Psoas muscle (tissue), 7 donors: ENCODE measurements at regions not wholly inside any gene's neighbourhood (a gene's known extent, or its start where the extent isn't known, plus 50 kb on each side); places are given as distances from the start of the nearest gene placed in this dataset.

Experiments
- ATAC-seq, 4 donors: fragments of 200-7000 bp; cut with Tn5 transposase; one replicate each; pipeline ENCODE4 v1.9.1; 2020; ENCODE audit warnings: moderate library complexity in 3 of 4, mild to moderate bottlenecking in 2 of 4
- DNase-seq, 2 donors: peaks; one replicate each; pipeline ENCODE4 v3.0.0-alpha.2; 2020
- H3K27ac ChIP-seq: fragments of 200-600 bp; one replicate; pipeline ENCODE4 v1.8.0; 2022
- H3K27me3 ChIP-seq, 3 donors: fragments of 200-600 bp in 1 of 3; one replicate each; pipeline versions ENCODE4 v1.6.1 to v1.8.0; 2013 to 2022; ENCODE audit warnings: low read length in 2 of 3, mild to moderate bottlenecking in 2 of 3, moderate library complexity in 1 of 3; ENCODE audit not compliant: insufficient read depth in 3 of 3
- H3K36me3 ChIP-seq, 2 donors: fragments of 200-600 bp in 1 of 2; one replicate each; pipeline versions ENCODE4 v1.6.1 to v1.8.0; 2013 to 2022; ENCODE audit warnings: low read depth in 1 of 2, mild to moderate bottlenecking in 1 of 2, moderate library complexity in 1 of 2; ENCODE audit not compliant: insufficient read depth in 1 of 2
- H3K4me1 ChIP-seq: fragments of 200-600 bp; one replicate; pipeline ENCODE4 v1.8.0; 2022
- H3K4me3 ChIP-seq: fragments of 200-600 bp; one replicate; pipeline ENCODE4 v1.8.0; 2022; ENCODE audit warnings: mild to moderate bottlenecking
- H3K9me3 ChIP-seq: fragments of 200-600 bp; one replicate; pipeline ENCODE4 v1.8.0; 2022
- WGBS, 3 donors: extraction: QIAGEN DNeasy Blood & Tissue Kit; methylation state at CpG; one replicate each; pipeline versions ENCODE4 v1.1.6 to v1.1.7; 2013; 5-methylcytosine and 5-hydroxymethylcytosine counted together
- intact Hi-C, 2 donors: fragments of 100-400 bp; cut with DNase I; formaldehyde crosslinking; loops; one replicate each; pipeline versions ENCODE4 v1.11.0 to v1.14.2; 2022
- TF ChIP-seq, protein P1 (sequence below): fragments of 200-600 bp; IDR thresholded peaks from one replicate; pipeline ENCODE4 v1.8.0; 2022; ENCODE audit warnings: antibody characterized with exemption
- donor health status: healthy with polysubstance abuse.
- donor health status: DM: no; HTN: no; CAD: no; lungs with moderate emphysema.
- donor health status: Bipolar disorder and iron deficiency.
- donor health status: healthy.
- donor health status: DM: yes; HTN: yes; CAD: no.
- donor health status: DM: no; HTN: no; CAD: no.
- donor health status: DM: yes; HTN: yes; CAD: no.

- no peaks in the 10 kb centered on the region for H3K4me1 ChIP-seq
- WGBS, 3 donors = 73 to 78% (median 76%) methylated on average over 12 of the region's 12 CpGs
- intact Hi-C loops = no loop called here
- TF ChIP-seq, protein P1, sequence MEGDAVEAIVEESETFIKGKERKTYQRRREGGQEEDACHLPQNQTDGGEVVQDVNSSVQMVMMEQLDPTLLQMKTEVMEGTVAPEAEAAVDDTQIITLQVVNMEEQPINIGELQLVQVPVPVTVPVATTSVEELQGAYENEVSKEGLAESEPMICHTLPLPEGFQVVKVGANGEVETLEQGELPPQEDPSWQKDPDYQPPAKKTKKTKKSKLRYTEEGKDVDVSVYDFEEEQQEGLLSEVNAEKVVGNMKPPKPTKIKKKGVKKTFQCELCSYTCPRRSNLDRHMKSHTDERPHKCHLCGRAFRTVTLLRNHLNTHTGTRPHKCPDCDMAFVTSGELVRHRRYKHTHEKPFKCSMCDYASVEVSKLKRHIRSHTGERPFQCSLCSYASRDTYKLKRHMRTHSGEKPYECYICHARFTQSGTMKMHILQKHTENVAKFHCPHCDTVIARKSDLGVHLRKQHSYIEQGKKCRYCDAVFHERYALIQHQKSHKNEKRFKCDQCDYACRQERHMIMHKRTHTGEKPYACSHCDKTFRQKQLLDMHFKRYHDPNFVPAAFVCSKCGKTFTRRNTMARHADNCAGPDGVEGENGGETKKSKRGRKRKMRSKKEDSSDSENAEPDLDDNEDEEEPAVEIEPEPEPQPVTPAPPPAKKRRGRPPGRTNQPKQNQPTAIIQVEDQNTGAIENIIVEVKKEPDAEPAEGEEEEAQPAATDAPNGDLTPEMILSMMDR = no peak
- ATAC-seq (no peak), DNase-seq (no peak)
- no peaks in the 10 kb centered on the region for H3K36me3 ChIP-seq
- no peaks in the 10 kb centered on the region for H3K9me3 ChIP-seq
- H3K27ac ChIP-seq = no peak overlapping the region
- H3K27me3 ChIP-seq = no peaks in the 10 kb centered on the region
- H3K4me3 ChIP-seq = no peak overlapping the region
Observed at GRCh38 chr3:193800138-193801043, 207.4 kb downstream of the OPA1 start.

DNA sequence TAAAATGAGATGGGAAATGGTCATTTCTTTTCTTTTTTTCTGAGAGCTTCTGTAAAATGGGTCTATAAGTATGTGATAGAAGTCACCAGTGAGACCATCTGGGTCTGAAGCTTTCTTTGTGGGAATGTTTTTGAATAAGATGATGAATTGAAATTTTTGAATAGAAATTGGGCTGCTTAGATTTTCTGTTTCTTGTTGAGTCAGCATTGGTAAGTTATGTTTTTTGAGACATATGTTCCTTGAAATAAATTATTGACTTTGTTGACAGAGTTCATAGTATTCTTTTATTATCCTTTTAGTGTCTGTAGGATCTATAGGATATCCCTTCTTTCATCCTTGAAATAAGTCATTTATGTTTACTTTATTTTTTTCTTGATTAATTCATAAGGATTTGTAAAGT lies 208.1 kb downstream of the OPA1 start:
- intact Hi-C loops = no loop called here
- Histone ChIP-seq H3K27me3 (no peaks in the 10 kb centered on the region), H3K9me3 (no peaks in the 10 kb centered on the region), H3K27ac (no peak overlapping the region), H3K36me3 (no peaks in the 10 kb centered on the region), H3K4me3 (no peak overlapping the region), H3K4me1 (peaks cover 5% of the 10 kb centered on the region)
- no peak for DNase-seq
- ATAC-seq = no peak
- TF ChIP-seq, protein P1 = no peak

DNA sequence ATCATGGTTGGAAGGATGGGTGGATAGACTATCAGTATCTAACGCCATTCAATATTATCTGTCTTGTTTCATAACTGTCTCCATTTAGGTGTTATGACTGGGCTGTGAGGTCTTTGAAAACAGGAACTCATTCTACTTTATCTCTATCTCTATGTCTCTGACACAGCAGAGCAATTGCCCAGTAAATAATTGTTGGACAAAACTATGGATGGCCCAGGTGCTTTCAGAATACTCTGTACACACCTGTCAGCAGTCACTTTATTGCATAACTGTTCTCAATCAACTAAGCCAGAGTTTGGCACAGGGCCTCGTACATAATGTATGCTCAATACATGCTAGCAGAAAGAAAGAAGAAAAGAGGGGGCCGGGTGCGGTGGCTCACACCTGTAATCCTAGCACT lies 210.3 kb downstream of the OPA1 start:
- WGBS, 3 donors = 92 to 96% (median 95%) methylated on average over 4 of the region's 4 CpGs
- Histone ChIP-seq H3K36me3 (no peaks in the 10 kb centered on the region), H3K9me3 (no peaks in the 10 kb centered on the region), H3K4me1 (peaks cover 5% of the 10 kb centered on the region), H3K27me3 (no peaks in the 10 kb centered on the region), H3K4me3 (no peak overlapping the region), H3K27ac (no peak overlapping the region)
- TF ChIP-seq, protein P1 = no peak
- no peak for ATAC-seq
- DNase-seq = no peak
- intact Hi-C loops = no loop called here

GRCh38 chr3:193805448-193805847 lies 212.4 kb downstream of the OPA1 start:
- DNase-seq = peak; percentile 76 to 85
- no peak overlapping the region for H3K27ac ChIP-seq
- WGBS, 3 donors = 60 to 62% (median 61%) methylated on average over 8 of the region's 8 CpGs
- H3K27me3 ChIP-seq = no peaks in the 10 kb centered on the region
- H3K9me3 ChIP-seq = no peaks in the 10 kb centered on the region
- intact Hi-C loops = no loop called here
- peak in 3 of 4 donors; percentile 32 to 55 (median 49) for ATAC-seq
- TF ChIP-seq, protein P1 = no peak
- no peak overlapping the region for H3K4me3 ChIP-seq
- H3K4me1 ChIP-seq = peaks cover 5% of the 10 kb centered on the region
- H3K36me3 ChIP-seq = no peaks in the 10 kb centered on the region
